ENCODE measurements at regions not wholly inside any gene's neighbourhood (a gene's known extent, or its start where the extent isn't known, plus 50 kb on each side); places are given as distances from the start of the nearest gene placed in this dataset.

DNA sequence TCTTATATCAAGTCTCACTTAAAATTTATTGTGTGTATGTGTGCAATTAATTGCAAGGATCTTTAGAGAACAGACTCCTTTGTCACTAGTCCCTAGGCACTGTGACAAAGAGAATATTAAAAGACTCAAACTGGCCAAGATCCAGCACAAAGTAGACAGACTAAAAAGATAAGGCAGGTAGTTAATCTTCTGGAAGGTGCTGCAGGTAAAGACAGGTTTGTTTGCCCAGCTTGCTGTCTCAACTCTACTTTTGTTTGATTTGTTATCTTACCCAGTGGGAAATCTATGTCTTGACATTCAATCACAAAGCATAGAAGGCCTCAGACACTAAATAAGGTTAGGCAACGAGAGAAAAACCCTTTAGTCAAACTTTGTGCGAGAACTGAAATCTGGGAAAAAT, 807.9 kb upstream of the LRRN3 start:
- Mint-ChIP-seq H3K36me3 (no peaks in the 10 kb centered on the region), H3K9me3 (peaks cover 0 to 2% (median 0%) of the 10 kb centered on the region in 11 donors), H3K4me3 (no peak overlapping the region), H3K4me1 (no peaks in the 10 kb centered on the region), H3K27ac (no peak overlapping the region), H3K27me3 (peaks cover 0 to 2% (median 0%) of the 10 kb centered on the region in 5 donors)
- no peaks in the 10 kb centered on the region for H3K4me1 ChIP-seq (ENCODE audit: control insufficient read depth in 2 of 2, insufficient read depth in 2 of 2, low read length in 2 of 2)
- POLR2A ChIA-PET, result no interaction called here
- no peaks in the 10 kb centered on the region for H3K9me3 ChIP-seq (ENCODE audit: control insufficient read depth in 2 of 3, low read length in 3 of 3)
- DNase-seq (no peak), ATAC-seq (no peak)
- H3K36me3 ChIP-seq (ENCODE audit: control insufficient read depth in 2 of 3, insufficient read depth in 3 of 3, low read length in 3 of 3), result no peaks in the 10 kb centered on the region
- H3K27ac ChIP-seq (ENCODE audit: low read depth, low read length), result no peak overlapping the region
- H3K27me3 ChIP-seq (ENCODE audit: control insufficient read depth in 2 of 2, insufficient read depth in 2 of 2, low read length in 2 of 2), result no peaks in the 10 kb centered on the region
- no peak overlapping the region for H3K4me3 ChIP-seq (ENCODE audit: low read length)
- intact Hi-C loops (cut with micrococcal nuclease), result no loop called here
- CTCF ChIA-PET, result no interaction called here

DNA sequence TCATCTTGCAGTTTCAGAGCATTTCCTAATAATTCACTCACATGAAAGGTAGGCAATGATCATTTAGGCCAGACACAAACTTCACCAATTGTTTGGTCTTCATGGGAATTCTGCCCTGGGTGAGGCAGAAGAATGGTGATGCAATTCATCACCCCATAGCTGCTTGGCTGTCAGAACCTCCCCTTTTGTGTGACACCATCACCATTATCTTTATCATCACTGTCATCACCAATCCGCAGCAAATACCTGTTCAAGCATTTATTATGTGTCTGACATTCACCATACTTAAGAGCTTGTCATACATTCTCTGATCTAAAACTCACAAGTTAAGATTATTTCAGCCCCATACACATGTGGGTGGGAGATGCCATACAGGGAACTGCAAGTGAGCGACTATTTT, 799.5 kb upstream of the LRRN3 start:
- Histone ChIP-seq H3K4me3 (ENCODE audit: low read length) (no peak overlapping the region), H3K36me3 (ENCODE audit: control insufficient read depth in 2 of 3, insufficient read depth in 3 of 3, low read length in 3 of 3) (no peaks in the 10 kb centered on the region), H3K9me3 (ENCODE audit: control insufficient read depth in 2 of 3, low read length in 3 of 3) (no peaks in the 10 kb centered on the region), H3K27me3 (ENCODE audit: control insufficient read depth in 2 of 2, insufficient read depth in 2 of 2, low read length in 2 of 2) (no peaks in the 10 kb centered on the region), H3K4me1 (ENCODE audit: control insufficient read depth in 2 of 2, insufficient read depth in 2 of 2, low read length in 2 of 2) (no peaks in the 10 kb centered on the region), H3K27ac (ENCODE audit: low read depth, low read length) (no peak overlapping the region)
- intact Hi-C loops (cut with micrococcal nuclease), result no loop called here
- Mint-ChIP-seq H3K9me3 (no peaks in the 10 kb centered on the region), H3K27ac (no peak overlapping the region), H3K36me3 (no peaks in the 10 kb centered on the region), H3K4me3 (no peak overlapping the region), H3K27me3 (no peaks in the 10 kb centered on the region), H3K4me1 (no peaks in the 10 kb centered on the region)
- POLR2A ChIA-PET, result no interaction called here
- DNase-seq (no peak), ATAC-seq (no peak)
- CTCF ChIA-PET, result no interaction called here

DNA sequence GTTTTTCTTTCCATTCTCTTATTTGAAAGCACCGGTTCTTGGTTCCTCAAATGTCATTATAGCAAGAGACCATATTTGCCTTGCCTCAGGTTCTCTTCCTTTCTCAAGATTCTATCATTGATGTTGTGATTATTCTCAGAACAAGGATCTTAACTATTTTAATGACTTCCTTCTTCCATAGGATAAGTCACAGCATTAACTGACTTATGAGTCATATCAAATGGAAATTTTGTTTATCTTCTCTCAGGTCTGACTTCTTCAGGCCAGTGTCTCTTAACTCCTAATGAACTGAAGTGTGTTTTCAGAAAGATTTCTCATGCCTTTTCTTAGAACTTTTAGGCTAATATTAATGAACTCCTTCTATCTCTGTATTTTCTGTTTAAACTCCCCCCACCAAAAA, 794.6 kb upstream of the LRRN3 start:
- no peaks in the 10 kb centered on the region for H3K4me1 Mint-ChIP-seq
- peaks cover 0 to 3% (median 0%) of the 10 kb centered on the region in 5 donors for H3K27me3 Mint-ChIP-seq
- no peak overlapping the region for H3K4me3 Mint-ChIP-seq
- ChIA-PET POLR2A (no interaction called here), CTCF (no interaction called here)
- intact Hi-C loops (cut with micrococcal nuclease), result no loop called here
- H3K4me1 ChIP-seq (ENCODE audit: control insufficient read depth in 2 of 2, insufficient read depth in 2 of 2, low read length in 2 of 2), result no peaks in the 10 kb centered on the region
- no peak overlapping the region for H3K27ac ChIP-seq (ENCODE audit: low read depth, low read length)
- H3K9me3 ChIP-seq (ENCODE audit: control insufficient read depth in 2 of 3, low read length in 3 of 3), result no peaks in the 10 kb centered on the region
- DNase-seq (no peak), ATAC-seq (no peak)
- no peaks in the 10 kb centered on the region for H3K36me3 Mint-ChIP-seq
- peaks cover 0 to 4% (median 0%) of the 10 kb centered on the region in 11 donors for H3K9me3 Mint-ChIP-seq
- H3K4me3 ChIP-seq (ENCODE audit: low read length), result no peak overlapping the region
- no peaks in the 10 kb centered on the region for H3K36me3 ChIP-seq (ENCODE audit: control insufficient read depth in 2 of 3, insufficient read depth in 3 of 3, low read length in 3 of 3)
- no peak overlapping the region for H3K27ac Mint-ChIP-seq
- H3K27me3 ChIP-seq (ENCODE audit: control insufficient read depth in 2 of 2, insufficient read depth in 2 of 2, low read length in 2 of 2), result no peaks in the 10 kb centered on the region

DNA sequence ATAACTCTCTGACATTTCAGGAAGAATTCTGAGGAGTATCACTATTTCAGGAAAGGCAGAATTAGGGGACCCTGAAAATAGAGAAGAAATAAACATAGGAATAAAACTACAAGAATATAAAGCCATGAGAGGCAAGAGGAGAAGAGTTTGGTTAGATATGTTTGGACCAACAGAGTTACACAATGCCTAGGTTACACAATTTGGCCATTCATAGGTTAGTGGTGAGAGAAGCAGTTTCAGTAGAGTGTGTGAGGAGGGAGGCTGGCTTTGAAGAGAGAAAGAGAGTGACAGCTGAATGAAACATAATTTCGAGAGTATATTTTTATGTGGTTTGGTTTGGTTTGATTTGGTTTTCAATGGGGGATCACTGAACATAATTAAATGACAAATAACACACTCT, 783.2 kb upstream of the LRRN3 start:
- Histone ChIP-seq H3K4me3 (ENCODE audit: low read length) (no peak overlapping the region), H3K9me3 (ENCODE audit: control insufficient read depth in 2 of 3, low read length in 3 of 3) (no peaks in the 10 kb centered on the region), H3K27me3 (ENCODE audit: control insufficient read depth in 2 of 2, insufficient read depth in 2 of 2, low read length in 2 of 2) (no peaks in the 10 kb centered on the region), H3K36me3 (ENCODE audit: control insufficient read depth in 2 of 3, insufficient read depth in 3 of 3, low read length in 3 of 3) (no peaks in the 10 kb centered on the region), H3K4me1 (ENCODE audit: control insufficient read depth in 2 of 2, insufficient read depth in 2 of 2, low read length in 2 of 2) (no peaks in the 10 kb centered on the region), H3K27ac (ENCODE audit: low read depth, low read length) (no peak overlapping the region)
- Mint-ChIP-seq H3K27ac (no peak overlapping the region), H3K4me1 (no peaks in the 10 kb centered on the region), H3K36me3 (no peaks in the 10 kb centered on the region), H3K9me3 (peaks cover 0 to 7% (median 0%) of the 10 kb centered on the region in 11 donors), H3K4me3 (no peak overlapping the region), H3K27me3 (no peaks in the 10 kb centered on the region)
- ChIA-PET CTCF (no interaction called here), POLR2A (no interaction called here)
- intact Hi-C loops (cut with micrococcal nuclease), result no loop called here
- DNase-seq, result no peak
- ATAC-seq, result no peak

DNA sequence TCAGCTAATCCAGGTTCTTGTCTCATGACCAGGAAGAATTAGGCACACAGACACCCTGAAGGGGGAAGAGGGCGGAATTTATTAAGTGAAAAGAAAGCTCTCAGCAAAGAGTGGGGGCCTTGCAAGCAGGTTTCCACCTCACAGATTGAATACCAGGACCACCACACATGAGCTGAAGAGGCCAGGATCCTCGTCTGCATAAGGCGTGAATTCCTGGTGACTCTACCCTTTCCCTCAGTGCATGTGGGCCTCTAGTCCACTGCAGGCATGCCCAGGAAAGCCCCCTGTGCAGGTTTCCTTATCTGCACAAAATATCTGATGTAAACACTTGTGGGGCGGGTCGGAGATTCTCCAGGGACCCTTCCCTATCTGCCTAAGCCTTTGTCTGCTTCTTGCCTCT, 782.1 kb upstream of the LRRN3 start:
- ATAC-seq (no peak), DNase-seq (no peak)
- Mint-ChIP-seq H3K27me3 (no peaks in the 10 kb centered on the region), H3K4me3 (no peak overlapping the region), H3K9me3 (peaks cover 0 to 7% (median 0%) of the 10 kb centered on the region in 11 donors), H3K36me3 (no peaks in the 10 kb centered on the region), H3K27ac (no peak overlapping the region), H3K4me1 (no peaks in the 10 kb centered on the region)
- Histone ChIP-seq H3K9me3 (ENCODE audit: control insufficient read depth in 2 of 3, low read length in 3 of 3) (no peaks in the 10 kb centered on the region), H3K27ac (ENCODE audit: low read depth, low read length) (no peak overlapping the region), H3K4me3 (ENCODE audit: low read length) (no peak overlapping the region), H3K36me3 (ENCODE audit: control insufficient read depth in 2 of 3, insufficient read depth in 3 of 3, low read length in 3 of 3) (no peaks in the 10 kb centered on the region), H3K4me1 (ENCODE audit: control insufficient read depth in 2 of 2, insufficient read depth in 2 of 2, low read length in 2 of 2) (no peaks in the 10 kb centered on the region), H3K27me3 (ENCODE audit: control insufficient read depth in 2 of 2, insufficient read depth in 2 of 2, low read length in 2 of 2) (no peaks in the 10 kb centered on the region)
- intact Hi-C loops (cut with micrococcal nuclease), result no loop called here
- ChIA-PET CTCF (no interaction called here), POLR2A (no interaction called here)

DNA sequence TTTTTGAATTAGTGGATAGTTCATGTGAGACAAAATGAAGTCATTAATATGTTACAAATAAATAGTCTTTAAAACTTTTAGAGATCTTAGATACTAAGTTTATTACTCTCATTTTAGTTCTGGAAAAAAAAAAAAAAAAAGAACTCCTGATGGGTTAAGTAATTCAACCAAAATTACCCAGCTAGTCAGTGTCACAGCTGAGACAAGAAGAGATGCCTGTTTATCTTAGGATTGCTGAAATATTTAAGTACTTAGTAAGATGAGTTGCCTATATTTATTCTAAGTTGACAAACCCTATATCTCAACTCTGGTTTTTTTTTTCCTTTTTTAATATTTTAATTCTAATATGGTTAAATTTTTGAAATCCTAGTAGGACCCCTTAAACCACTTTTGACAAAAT, 781.0 kb upstream of the LRRN3 start:
- Mint-ChIP-seq H3K4me3 (no peak overlapping the region), H3K36me3 (no peaks in the 10 kb centered on the region), H3K4me1 (no peaks in the 10 kb centered on the region), H3K27ac (no peak overlapping the region), H3K9me3 (peaks cover 0 to 7% (median 0%) of the 10 kb centered on the region in 11 donors), H3K27me3 (no peaks in the 10 kb centered on the region)
- Histone ChIP-seq H3K4me1 (ENCODE audit: control insufficient read depth in 2 of 2, insufficient read depth in 2 of 2, low read length in 2 of 2) (no peaks in the 10 kb centered on the region), H3K4me3 (ENCODE audit: low read length) (no peak overlapping the region), H3K9me3 (ENCODE audit: control insufficient read depth in 2 of 3, low read length in 3 of 3) (no peaks in the 10 kb centered on the region), H3K27me3 (ENCODE audit: control insufficient read depth in 2 of 2, insufficient read depth in 2 of 2, low read length in 2 of 2) (no peaks in the 10 kb centered on the region), H3K36me3 (ENCODE audit: control insufficient read depth in 2 of 3, insufficient read depth in 3 of 3, low read length in 3 of 3) (no peaks in the 10 kb centered on the region), H3K27ac (ENCODE audit: low read depth, low read length) (no peak overlapping the region)
- CTCF ChIA-PET, result interaction anchor here (0.6 kb wide), 1 partner anchor 48 kb away, joined by 3 read pairs; no protein-coding TSS in a partner anchor
- DNase-seq (no peak), ATAC-seq (no peak)
- POLR2A ChIA-PET, result no interaction called here
- intact Hi-C loops (cut with micrococcal nuclease), result no loop called here

DNA sequence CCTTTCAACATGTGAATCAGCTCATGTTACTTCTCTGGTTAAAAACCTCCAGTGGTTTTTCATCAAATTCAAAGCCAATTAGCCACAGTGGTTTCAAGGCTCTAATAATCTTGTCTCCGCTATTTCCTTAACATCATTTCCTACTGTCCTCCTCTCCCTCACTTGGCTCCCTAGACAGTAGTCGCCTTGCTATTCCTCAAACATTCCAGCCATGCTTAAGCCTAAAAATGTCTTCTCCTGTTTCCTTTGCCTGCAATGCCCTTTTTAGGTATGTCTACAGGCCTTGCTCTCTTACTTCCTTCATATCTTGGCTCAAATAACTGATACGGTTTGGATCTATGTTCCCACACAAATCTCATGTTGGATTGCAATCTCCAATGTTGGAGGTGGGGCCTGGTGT, 779.4 kb upstream of the LRRN3 start:
- no peaks in the 10 kb centered on the region for H3K27me3 ChIP-seq (ENCODE audit: control insufficient read depth in 2 of 2, insufficient read depth in 2 of 2, low read length in 2 of 2)
- Mint-ChIP-seq H3K4me3 (no peak overlapping the region), H3K27me3 (no peaks in the 10 kb centered on the region), H3K9me3 (peaks cover 0 to 7% (median 0%) of the 10 kb centered on the region in 11 donors), H3K27ac (no peak overlapping the region), H3K4me1 (no peaks in the 10 kb centered on the region), H3K36me3 (no peaks in the 10 kb centered on the region)
- no peak overlapping the region for H3K4me3 ChIP-seq (ENCODE audit: low read length)
- ATAC-seq (no peak), DNase-seq (no peak)
- no peak overlapping the region for H3K27ac ChIP-seq (ENCODE audit: low read depth, low read length)
- H3K36me3 ChIP-seq (ENCODE audit: control insufficient read depth in 2 of 3, insufficient read depth in 3 of 3, low read length in 3 of 3), result no peaks in the 10 kb centered on the region
- ChIA-PET POLR2A (no interaction called here), CTCF (no interaction called here)
- intact Hi-C loops (cut with micrococcal nuclease), result no loop called here
- H3K4me1 ChIP-seq (ENCODE audit: control insufficient read depth in 2 of 2, insufficient read depth in 2 of 2, low read length in 2 of 2), result no peaks in the 10 kb centered on the region
- H3K9me3 ChIP-seq (ENCODE audit: control insufficient read depth in 2 of 3, low read length in 3 of 3), result no peaks in the 10 kb centered on the region

All from naive thymus-derived CD4-positive, alpha-beta T cell (primary cell).